Transverse colon (tissue), 4 donors: ENCODE measurements at regions not wholly inside any gene's neighbourhood (a gene's known extent, or its start where the extent isn't known, plus 50 kb on each side); places are given as distances from the start of the nearest gene placed in this dataset.

Experiments
- CTCF ChIP-seq, 5 experiments: fragments of 200-600 bp in 3 of 5; fragments of 450-650 bp in 2 of 5; sonication (generic) in 3 of 5; IDR thresholded peaks; 1 replicate in 2 of 5; 2 replicates in 3 of 5; pipeline ENCODE4 v1.5.1; 2016 to 2017; ENCODE audit warnings: antibody characterized with exemption in 5 of 5, inconsistent platforms in 3 of 5, mild to moderate bottlenecking in 2 of 5, moderate library complexity in 1 of 5
- EP300 ChIP-seq: sonication (generic); formaldehyde crosslinking; IDR thresholded peaks from one replicate; pipeline ENCODE4 v1.6.1; 2017; ENCODE audit warnings: antibody characterized with exemption, low read depth
- POLR2A ChIP-seq: fragments of 450-650 bp; IDR thresholded peaks from one replicate; pipeline ENCODE4 v1.6.1; 2016; ENCODE audit warnings: antibody characterized with exemption, mild to moderate bottlenecking, moderate library complexity
- POLR2AphosphoS5 ChIP-seq, 3 donors: sonication (generic); formaldehyde crosslinking; IDR thresholded peaks; one replicate each; pipeline ENCODE4 v1.6.1; 2016; ENCODE audit warnings: antibody characterized with exemption in 3 of 3

- no peak for TF ChIP-seq CTCF (IDR thresholded peaks at IDR 0.05)
- TF ChIP-seq POLR2A: no peak
- TF ChIP-seq POLR2AphosphoS5 (IDR thresholded peaks at IDR 0.05): no peak
- no peak for TF ChIP-seq EP300
These were observed 118.7 kb downstream of the TENT4A start for GRCh38 chr5:6831678-6832671.
